ENCODE measurements at regions not wholly inside any gene's neighbourhood (a gene's known extent, or its start where the extent isn't known, plus 50 kb on each side); places are given as distances from the start of the nearest gene placed in this dataset.

DNA sequence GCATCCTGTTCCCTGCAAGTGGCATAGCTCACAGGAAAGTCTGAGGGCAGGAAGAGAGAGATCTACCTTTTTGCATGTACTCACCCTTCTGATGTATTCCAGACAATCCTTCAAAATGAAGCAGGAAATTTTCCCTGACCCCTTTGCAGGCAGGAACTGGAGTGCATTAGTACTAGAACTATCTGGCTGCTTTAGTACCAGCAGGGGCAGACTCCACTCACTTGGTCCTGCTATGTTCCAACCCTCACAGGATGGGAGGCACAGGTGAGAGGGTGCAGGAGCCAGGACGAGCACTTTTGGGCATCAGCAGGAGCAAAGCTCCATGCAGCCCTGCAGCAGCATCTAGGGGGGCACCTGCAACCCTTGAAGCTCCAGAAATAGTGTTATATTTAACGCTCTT is 116.3 kb upstream of the IGF1 start:
- no peak overlapping the region for H3K27ac ChIP-seq
- no peaks in the 10 kb centered on the region for H3K36me3 ChIP-seq
- no peaks in the 10 kb centered on the region for H3K4me1 ChIP-seq
- no peak for TF ChIP-seq POLR2A (IDR thresholded peaks at IDR 0.05)
- no peak for TF ChIP-seq CTCF (IDR thresholded peaks at IDR 0.05 in 8 of 11, conservative IDR thresholded peaks at IDR 0.05 in 3 of 11)
- TF ChIP-seq POLR2AphosphoS5 (IDR thresholded peaks at IDR 0.05): no peak
- no peaks in the 10 kb centered on the region for H3K27me3 ChIP-seq (replicated peaks in 1 of 7)
- no peak overlapping the region for H3K4me3 ChIP-seq
- no peaks in the 10 kb centered on the region for H3K9me3 ChIP-seq
- WGBS, 5 donors: 63 to 96% (median 79%) methylated on average over 2 of the region's 2 CpGs
- no peak for DNase-seq
- intact Hi-C loops (cut with DNase I; ENCODE audit: low total_unique reads): no loop called here

GRCh38 chr12:102596031-102596430 is 115.7 kb upstream of the IGF1 start:
- no peak for DNase-seq
- intact Hi-C loops (cut with DNase I; ENCODE audit: low total_unique reads): no loop called here

GRCh38 chr12:102595315-102595714 is 115.0 kb upstream of the IGF1 start:
- intact Hi-C loops (cut with DNase I; ENCODE audit: low total_unique reads): no loop called here
- no peak for DNase-seq
- Histone ChIP-seq H3K9me3 (no peaks in the 10 kb centered on the region), H3K4me3 (no peak overlapping the region), H3K27ac (no peak overlapping the region), H3K36me3 (no peaks in the 10 kb centered on the region), H3K4me1 (no peaks in the 10 kb centered on the region), H3K27me3 (replicated peaks in 1 of 7) (no peaks in the 10 kb centered on the region)
- WGBS, 5 donors: 86 to 96% (median 91%) methylated on average over 10 of the region's 10 CpGs
- no peak for TF ChIP-seq CTCF (IDR thresholded peaks at IDR 0.05 in 8 of 11, conservative IDR thresholded peaks at IDR 0.05 in 3 of 11)
- no peak for TF ChIP-seq POLR2AphosphoS5 (IDR thresholded peaks at IDR 0.05)

More at GRCh38 chr12:102596031-102596430, 115.7 kb upstream of the IGF1 start:
- 74 to 89% (median 79%) methylated on average over 8 of the region's 8 CpGs for WGBS, 5 donors
- H3K27ac ChIP-seq: no peak overlapping the region
- no peaks in the 10 kb centered on the region for H3K4me1 ChIP-seq
- no peak for TF ChIP-seq CTCF (IDR thresholded peaks at IDR 0.05 in 8 of 11, conservative IDR thresholded peaks at IDR 0.05 in 3 of 11)
- no peak for TF ChIP-seq POLR2A (IDR thresholded peaks at IDR 0.05)
- no peak for TF ChIP-seq POLR2AphosphoS5 (IDR thresholded peaks at IDR 0.05)
- no peaks in the 10 kb centered on the region for H3K27me3 ChIP-seq (replicated peaks in 1 of 7)
- no peaks in the 10 kb centered on the region for H3K9me3 ChIP-seq
- no peak overlapping the region for H3K4me3 ChIP-seq
- H3K36me3 ChIP-seq: no peaks in the 10 kb centered on the region

DNA sequence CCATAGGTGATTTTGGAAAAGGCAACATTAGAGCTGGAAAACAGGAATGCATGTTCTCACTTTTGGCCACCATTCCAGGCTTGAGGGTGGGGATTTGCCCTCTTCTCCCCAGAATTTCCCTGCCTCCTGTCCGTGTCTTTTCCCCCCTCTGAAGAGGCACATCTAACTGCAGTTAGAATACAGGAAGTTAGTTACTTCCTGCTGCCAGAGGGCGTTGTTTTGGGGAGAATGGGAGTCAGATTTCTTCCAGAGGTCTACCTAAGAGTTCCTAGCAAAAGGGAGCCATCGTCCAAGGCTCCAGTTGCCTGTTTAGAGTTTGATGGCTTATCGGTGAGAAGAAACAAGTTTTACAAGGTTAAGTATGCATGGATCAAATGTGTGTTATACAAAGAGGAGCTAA is 112.8 kb upstream of the IGF1 start:
- WGBS, 5 donors: 50 to 67% (median 58%) methylated on average over 4 of the region's 4 CpGs
- intact Hi-C loops (cut with DNase I; ENCODE audit: low total_unique reads): no loop called here
- TF ChIP-seq POLR2AphosphoS5 (IDR thresholded peaks at IDR 0.05): no peak
- no peak for TF ChIP-seq POLR2A (IDR thresholded peaks at IDR 0.05)
- TF ChIP-seq CTCF (IDR thresholded peaks at IDR 0.05 in 8 of 11, conservative IDR thresholded peaks at IDR 0.05 in 3 of 11): no peak
- H3K4me1 ChIP-seq: no peaks in the 10 kb centered on the region
- no peak overlapping the region for H3K4me3 ChIP-seq
- H3K27ac ChIP-seq: no peak overlapping the region
- H3K27me3 ChIP-seq (replicated peaks in 1 of 7): no peaks in the 10 kb centered on the region
- DNase-seq: no peak
- H3K9me3 ChIP-seq: no peaks in the 10 kb centered on the region
- H3K36me3 ChIP-seq: no peaks in the 10 kb centered on the region
